ENCODE measurements at regions not wholly inside any gene's neighbourhood (a gene's known extent, or its start where the extent isn't known, plus 50 kb on each side); places are given as distances from the start of the nearest gene placed in this dataset.

GRCh38 chr14:43872752-43873655 lies 634.1 kb downstream of the FSCB start (continued):
- no peak for TF ChIP-seq ZHX2 (IDR thresholded peaks at IDR 0.05; ENCODE audit: low read depth)
- TF ChIP-seq ZHX2 (CRISPR knock-in tag; IDR thresholded peaks at IDR 0.05; ENCODE audit: borderline replicate concordance), result no peak
- no peak for TF ChIP-seq KDM4B (CRISPR knock-in tag; IDR thresholded peaks at IDR 0.05)
- no peak for TF ChIP-seq DNMT3B (CRISPR knock-in tag; conservative IDR thresholded peaks at IDR 0.05)

DNA sequence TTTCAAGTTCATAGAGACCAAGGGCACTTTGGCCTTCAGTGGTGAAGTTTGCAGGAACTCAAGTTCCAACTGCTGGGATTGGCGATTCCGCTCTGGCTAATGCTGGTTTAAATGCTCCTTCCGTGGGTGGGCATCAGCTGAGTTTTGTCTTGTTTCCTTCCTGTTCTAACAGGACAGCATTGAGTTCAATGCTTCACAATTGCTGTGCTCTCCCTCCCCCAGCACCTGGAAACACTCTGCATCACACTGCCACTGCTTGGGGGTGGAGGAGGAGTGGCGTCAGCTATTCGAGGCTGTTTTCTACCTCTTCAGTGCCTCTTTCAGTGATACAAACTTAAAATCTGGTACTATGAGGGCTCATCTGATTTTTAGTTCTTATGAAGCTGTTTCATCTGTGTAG lies 634.9 kb downstream of the FSCB start:
- Histone ChIP-seq H2AFZ (ENCODE audit: low read length) (no peak overlapping the region), H3K9ac (ENCODE audit: insufficient read depth, low read depth, low read length) (no peak overlapping the region), H3K27ac (ENCODE audit: extremely low read length, insufficient read depth, low read length) (no peak overlapping the region), H3K27me3 (ENCODE audit: control insufficient read depth in 1 of 2, insufficient read depth in 2 of 2, low read length in 2 of 2) (peaks cover 1 to 2% of the 10 kb centered on the region in 2 experiments; a peak in 2 of 5 replicates), H3K9me3 (ENCODE audit: low read length) (no peaks in the 10 kb centered on the region), H3K4me2 (ENCODE audit: low read depth, low read length) (no peak overlapping the region), H3K79me2 (ENCODE audit: insufficient read depth, low read length) (no peaks in the 10 kb centered on the region), H3K36me3 (replicated peaks in 1 of 2; ENCODE audit: control insufficient read depth in 1 of 2, insufficient read depth in 2 of 2, low read length in 2 of 2) (no peaks in the 10 kb centered on the region), H3K4me1 (ENCODE audit: insufficient read depth, low read length) (peaks cover 6% of the 10 kb centered on the region), H4K20me1 (ENCODE audit: insufficient read depth, low read length) (no peaks in the 10 kb centered on the region), H3K4me3 (replicated peaks in 1 of 3; ENCODE audit: insufficient read depth in 1 of 3, low read depth in 2 of 3, low read length in 3 of 3) (no peak overlapping the region)
- no TSS peak for BruUV-seq (replicated peaks)
- ChIA-PET POLR2A (no interaction called here), CTCF (ENCODE audit: low intra/inter-chr PET ratio, low total read pairs) (no interaction called here)
- no peak for DNase-seq (ENCODE audit: low spot score)
- intact Hi-C loops (cut with micrococcal nuclease; ENCODE audit: unreplicated experiment), result no loop called here
- FAIRE-seq, result no peak
- WGBS (ENCODE audit: low lambda C conversion rate), result 37% methylated on average over 2 of the region's 5 CpGs
- in situ Hi-C loops (cut with HindIII; ENCODE audit: extremely low pct_ligation_motif_present, low pct_unique_long_range_greater_than_20kb), result no loop called here
- ATAC-seq, result no peak
- TF ChIP-seq ZFP36L1 (CRISPR knock-in tag; IDR thresholded peaks at IDR 0.05), result no peak
- no peak for TF ChIP-seq ZNF770 (CRISPR knock-in tag; IDR thresholded peaks at IDR 0.05)
- TF ChIP-seq ZNF549 (CRISPR knock-in tag; IDR thresholded peaks at IDR 0.05), result no peak
- no peak for TF ChIP-seq NR0B2 (CRISPR knock-in tag; IDR thresholded peaks at IDR 0.05)
- no peak for TF ChIP-seq POLR2A (IDR thresholded peaks at IDR 0.05; ENCODE audit: insufficient read depth in 1 of 2, low read depth in 2 of 2, low read length in 2 of 2)
- no peak for TF ChIP-seq HOXA3 (CRISPR knock-in tag; IDR thresholded peaks at IDR 0.05)
- no peak for TF ChIP-seq KDM5A (IDR thresholded peaks at IDR 0.05; ENCODE audit: borderline replicate concordance, low read length)
- no peak for TF ChIP-seq ZNF576 (CRISPR knock-in tag; IDR thresholded peaks at IDR 0.05)
- no peak for TF ChIP-seq ZSCAN12 (CRISPR knock-in tag; IDR thresholded peaks at IDR 0.05)
- TF ChIP-seq CAMTA2 (CRISPR knock-in tag; IDR thresholded peaks at IDR 0.05; ENCODE audit: borderline replicate concordance), result no peak
- TF ChIP-seq RARA (CRISPR knock-in tag; IDR thresholded peaks at IDR 0.05), result no peak
